ENCODE measurements at regions not wholly inside any gene's neighbourhood (a gene's known extent, or its start where the extent isn't known, plus 50 kb on each side); places are given as distances from the start of the nearest gene placed in this dataset.

DNA sequence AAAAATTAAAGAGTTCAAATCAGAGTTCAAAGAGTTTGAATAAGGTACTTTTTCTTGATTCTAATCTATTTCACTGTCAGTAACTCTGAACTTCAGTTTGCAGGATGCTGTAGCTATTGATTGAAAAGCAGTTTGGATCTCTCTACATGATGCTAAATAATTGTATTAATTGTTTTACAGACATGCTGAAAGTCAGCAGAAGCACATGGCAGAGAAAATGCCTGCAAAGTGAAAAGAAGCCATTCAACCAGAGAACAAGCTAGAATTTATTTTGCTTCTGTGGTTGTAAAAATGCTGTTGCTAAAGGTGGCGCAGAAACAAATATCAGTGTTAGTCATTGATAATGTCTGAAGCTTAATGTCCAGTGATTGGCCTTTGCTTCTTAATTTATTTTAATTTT is 92.1 kb upstream of the IL12A start:
- no peak overlapping the region for H3K4me3 ChIP-seq (ENCODE audit: low read depth, low read length)
- TF ChIP-seq, protein P1, sequence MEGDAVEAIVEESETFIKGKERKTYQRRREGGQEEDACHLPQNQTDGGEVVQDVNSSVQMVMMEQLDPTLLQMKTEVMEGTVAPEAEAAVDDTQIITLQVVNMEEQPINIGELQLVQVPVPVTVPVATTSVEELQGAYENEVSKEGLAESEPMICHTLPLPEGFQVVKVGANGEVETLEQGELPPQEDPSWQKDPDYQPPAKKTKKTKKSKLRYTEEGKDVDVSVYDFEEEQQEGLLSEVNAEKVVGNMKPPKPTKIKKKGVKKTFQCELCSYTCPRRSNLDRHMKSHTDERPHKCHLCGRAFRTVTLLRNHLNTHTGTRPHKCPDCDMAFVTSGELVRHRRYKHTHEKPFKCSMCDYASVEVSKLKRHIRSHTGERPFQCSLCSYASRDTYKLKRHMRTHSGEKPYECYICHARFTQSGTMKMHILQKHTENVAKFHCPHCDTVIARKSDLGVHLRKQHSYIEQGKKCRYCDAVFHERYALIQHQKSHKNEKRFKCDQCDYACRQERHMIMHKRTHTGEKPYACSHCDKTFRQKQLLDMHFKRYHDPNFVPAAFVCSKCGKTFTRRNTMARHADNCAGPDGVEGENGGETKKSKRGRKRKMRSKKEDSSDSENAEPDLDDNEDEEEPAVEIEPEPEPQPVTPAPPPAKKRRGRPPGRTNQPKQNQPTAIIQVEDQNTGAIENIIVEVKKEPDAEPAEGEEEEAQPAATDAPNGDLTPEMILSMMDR (IDR thresholded peaks at IDR 0.05; ENCODE audit: borderline replicate concordance, insufficient read depth, low read depth, low read length), result no peak

DNA sequence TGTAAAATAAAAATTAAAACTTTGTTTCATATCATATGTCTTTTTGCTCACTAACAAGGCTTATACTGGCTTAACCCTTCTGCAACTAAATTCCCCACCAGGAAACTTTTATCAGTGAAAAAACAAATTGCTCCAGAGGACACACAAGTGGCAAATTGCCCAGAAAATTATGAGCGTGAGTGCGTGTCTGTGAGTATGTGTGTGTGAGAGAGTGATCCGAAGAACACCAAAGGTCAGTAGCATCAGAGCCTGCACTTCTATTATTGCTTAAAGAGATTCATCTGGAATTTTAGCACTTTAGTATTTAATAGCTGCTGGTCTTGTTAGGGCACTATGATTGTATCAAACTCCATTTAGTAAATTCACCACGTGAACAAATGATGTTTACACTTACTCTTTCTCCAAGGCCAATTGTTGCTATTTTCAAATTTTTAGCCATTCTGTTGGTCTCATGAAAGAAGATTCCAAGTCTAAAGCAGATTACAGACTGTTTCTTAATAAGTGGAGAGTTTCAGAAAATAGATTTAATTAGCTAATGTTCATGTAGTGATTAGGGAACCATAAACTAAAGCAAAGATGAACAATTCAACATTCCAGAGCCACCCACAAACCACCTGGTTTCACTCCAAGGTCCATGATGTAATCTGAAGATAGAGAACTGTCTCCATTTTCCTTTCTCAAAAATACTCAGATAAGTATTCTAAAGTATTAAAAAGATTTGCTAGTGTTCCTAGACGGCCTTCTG is 91.1 kb upstream of the IL12A start:
- TF ChIP-seq, protein P1 (IDR thresholded peaks at IDR 0.05; ENCODE audit: borderline replicate concordance, insufficient read depth, low read depth, low read length), result no peak
- no peak overlapping the region for H3K4me3 ChIP-seq (ENCODE audit: low read depth, low read length)

DNA sequence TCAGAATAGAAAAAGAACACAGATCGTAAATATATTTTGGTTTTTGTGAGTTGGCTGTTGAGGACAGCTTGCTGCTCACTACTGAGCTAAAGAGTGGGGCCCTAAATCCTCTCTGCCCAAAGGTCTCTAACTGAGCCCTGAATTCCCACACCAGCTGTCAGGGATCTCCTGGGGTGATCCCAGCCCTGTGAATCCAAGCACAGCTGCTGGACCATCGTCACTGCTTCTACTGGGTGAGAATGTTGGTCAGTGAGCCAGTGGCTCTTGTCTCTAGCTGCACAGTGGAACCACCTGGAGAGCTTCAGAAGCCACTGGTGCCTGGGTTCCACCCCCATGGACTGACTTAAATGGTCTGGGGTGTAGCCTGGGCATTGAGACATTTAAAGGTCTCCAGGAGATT is 90.5 kb upstream of the IL12A start:
- H3K4me3 ChIP-seq (ENCODE audit: low read depth, low read length), result no peak overlapping the region
- TF ChIP-seq, protein P1 (IDR thresholded peaks at IDR 0.05; ENCODE audit: borderline replicate concordance, insufficient read depth, low read depth, low read length), result no peak

DNA sequence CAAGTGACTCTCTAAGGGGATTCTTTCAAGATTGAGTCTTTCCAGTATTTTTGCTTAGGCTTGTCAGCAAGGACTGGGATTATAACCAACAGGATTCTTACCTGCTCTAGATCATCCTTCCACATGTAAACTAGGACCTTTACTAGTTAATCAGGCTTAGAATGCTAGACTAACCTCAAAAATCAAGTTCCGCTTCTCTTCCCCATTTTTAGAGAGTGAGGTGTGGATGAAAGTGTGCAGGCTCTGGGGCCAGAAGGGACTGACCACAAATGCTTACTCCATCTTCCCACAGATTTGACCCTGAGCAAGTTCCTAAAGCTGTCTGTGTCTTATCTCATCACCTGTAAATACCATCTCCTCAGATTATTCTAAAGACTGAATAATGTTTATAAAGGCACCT is 89.5 kb upstream of the IL12A start:
- TF ChIP-seq, protein P1 (IDR thresholded peaks at IDR 0.05; ENCODE audit: borderline replicate concordance, insufficient read depth, low read depth, low read length), result no peak
- no peak overlapping the region for H3K4me3 ChIP-seq (ENCODE audit: low read depth, low read length)

DNA sequence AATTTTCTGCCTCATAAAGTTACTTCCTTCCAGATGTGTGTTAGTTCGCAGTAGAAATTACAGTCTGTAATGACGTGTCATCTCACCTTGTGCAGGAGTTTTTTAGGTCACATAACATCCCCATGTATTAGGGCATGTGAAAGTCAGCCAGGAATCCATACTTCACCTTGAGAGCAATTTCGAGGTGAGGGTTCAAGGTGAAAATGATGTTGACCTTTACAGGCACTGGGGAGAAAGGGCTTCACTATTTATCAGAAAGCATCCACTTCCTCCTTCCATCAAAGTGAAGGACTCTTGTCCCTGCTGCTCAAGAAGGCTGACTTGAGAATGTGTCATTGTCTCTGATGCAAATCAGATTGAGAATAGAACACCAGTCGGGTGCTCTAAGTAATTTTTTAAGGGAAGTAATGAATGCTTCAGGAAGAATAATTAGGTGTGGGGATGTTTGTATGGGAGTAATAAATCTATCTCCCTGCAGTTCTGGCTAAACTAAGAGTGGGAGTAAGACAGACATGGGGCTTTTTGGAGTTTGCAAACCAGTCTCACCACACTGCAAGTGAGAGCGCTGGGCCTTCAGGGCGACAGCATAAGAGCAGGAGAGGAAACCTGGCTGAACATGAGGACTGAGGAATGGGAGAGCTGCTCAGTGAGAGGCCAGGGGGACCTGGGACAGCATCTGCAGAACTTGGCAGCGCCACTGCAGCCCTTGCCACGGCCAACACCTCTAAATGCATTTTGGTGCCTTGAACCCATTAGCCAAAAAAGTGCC is 85.9 kb upstream of the IL12A start:
- TF ChIP-seq, protein P1 (IDR thresholded peaks at IDR 0.05; ENCODE audit: borderline replicate concordance, insufficient read depth, low read depth, low read length), result no peak
- H3K4me3 ChIP-seq (ENCODE audit: low read depth, low read length), result no peak overlapping the region

DNA sequence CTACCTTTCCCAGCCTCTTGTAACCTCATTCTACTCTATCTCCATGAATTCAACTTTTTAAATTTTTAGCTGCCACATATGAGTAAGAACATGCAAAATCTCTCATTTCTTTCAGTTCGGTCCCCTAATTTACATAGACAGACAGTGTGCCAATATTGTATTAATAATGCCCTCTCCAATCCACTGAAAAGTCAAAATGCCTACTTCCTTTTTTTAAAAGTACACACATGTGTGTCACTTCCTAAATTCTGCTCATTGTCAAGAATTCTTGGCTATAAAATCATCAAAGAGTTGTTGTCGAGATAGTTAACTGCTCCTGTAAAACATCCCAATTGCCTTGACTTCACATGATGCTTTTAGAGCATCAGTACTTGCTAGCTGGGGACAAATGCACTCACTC is 84.2 kb upstream of the IL12A start:
- TF ChIP-seq, protein P1 (IDR thresholded peaks at IDR 0.05; ENCODE audit: borderline replicate concordance, insufficient read depth, low read depth, low read length), result no peak
- no peak overlapping the region for H3K4me3 ChIP-seq (ENCODE audit: low read depth, low read length)

DNA sequence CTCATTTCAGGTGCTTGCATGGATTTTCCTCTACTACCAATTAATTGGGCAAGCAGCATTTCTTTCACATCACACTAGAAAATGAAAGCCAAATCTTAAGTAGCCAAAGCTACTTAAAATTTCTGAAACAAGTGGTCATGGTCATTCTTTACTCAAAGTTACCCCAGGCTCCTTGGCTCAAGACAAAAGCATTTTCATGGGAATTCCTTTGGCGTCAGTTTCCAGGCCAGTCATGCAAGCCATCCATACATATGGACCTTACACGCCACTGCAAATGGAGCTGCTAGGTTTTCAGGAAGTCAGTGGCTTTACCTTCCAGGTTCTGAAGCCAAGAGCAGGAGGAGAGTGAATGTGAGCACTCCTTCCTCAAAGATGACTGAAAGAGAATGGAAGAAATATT is 83.7 kb upstream of the IL12A start:
- no peak overlapping the region for H3K4me3 ChIP-seq (ENCODE audit: low read depth, low read length)
- TF ChIP-seq, protein P1 (IDR thresholded peaks at IDR 0.05; ENCODE audit: borderline replicate concordance, insufficient read depth, low read depth, low read length), result no peak
